Activated effector memory CD4-positive, alpha-beta T cell treated with Interleukin-2 at 50 U/mL for 16 hours (primary cell): ENCODE measurements at regions not wholly inside any gene's neighbourhood (a gene's known extent, or its start where the extent isn't known, plus 50 kb on each side); places are given as distances from the start of the nearest gene placed in this dataset.
"Not testable (repeated sequence)": the region's sequence is repeated elsewhere in the genome, so short reads cannot be mapped to it uniquely, and the experiment has no call there.

Source experiments
- DNase-seq: peaks from one replicate; pipeline ENCODE4 v3.0.0-alpha.2; 2020

DNA sequence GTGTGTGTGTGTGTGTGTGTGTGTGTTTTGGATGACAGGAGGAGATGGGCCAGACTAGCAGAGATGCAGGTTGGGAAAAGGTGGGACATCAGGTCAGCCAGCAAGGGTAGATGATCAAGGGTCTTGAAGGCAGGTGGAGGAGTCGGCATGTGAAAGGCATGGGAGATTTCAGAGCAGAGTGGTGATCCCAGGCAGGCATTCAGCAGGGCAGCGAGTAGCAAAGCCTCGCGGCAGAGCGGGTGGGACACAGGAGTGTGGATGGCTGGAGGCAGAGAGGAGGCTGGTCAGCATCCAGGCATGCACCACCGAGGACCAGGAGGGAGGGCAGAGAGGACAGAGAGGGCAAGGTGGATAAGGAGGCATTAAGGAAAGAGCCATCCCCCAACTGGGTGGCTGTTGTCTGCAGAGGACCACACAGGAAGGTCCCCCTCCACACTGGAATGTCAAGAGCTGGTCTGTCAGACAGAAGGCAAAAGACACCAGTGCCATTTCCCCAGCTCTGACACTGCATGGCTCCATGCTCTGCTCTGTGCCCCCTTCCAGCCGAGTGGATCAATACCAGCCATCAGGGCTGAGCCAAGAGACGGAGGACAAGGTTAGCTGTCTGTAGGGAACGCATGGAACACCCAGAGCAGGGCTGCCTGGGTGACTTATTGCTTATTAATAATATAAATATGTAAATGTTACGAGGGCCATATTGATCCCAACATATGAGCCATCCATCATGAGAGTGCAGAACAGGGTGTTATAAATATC, 74.8 kb upstream of the RPL38 start:
- DNase-seq: no peak

DNA sequence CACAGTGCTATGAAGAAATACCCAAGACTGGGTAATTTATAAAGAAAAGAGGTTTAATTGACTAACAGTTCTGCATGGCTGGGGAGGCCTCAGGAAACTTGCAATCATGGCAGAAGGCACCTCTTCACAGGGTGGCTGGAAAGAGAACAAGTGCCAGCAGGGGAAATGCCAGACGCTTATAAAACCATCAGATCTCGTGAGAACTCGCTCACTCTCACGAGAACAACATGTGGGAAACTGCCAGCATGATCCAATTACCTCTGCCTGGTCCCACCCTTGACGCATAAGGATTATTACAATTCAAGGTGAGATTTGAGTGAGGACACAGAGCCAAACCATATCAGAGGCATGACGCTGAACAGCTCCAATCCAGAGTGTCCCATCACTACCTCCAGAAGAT, 73.7 kb upstream of the RPL38 start:
- not testable (repeated sequence) for DNase-seq

DNA sequence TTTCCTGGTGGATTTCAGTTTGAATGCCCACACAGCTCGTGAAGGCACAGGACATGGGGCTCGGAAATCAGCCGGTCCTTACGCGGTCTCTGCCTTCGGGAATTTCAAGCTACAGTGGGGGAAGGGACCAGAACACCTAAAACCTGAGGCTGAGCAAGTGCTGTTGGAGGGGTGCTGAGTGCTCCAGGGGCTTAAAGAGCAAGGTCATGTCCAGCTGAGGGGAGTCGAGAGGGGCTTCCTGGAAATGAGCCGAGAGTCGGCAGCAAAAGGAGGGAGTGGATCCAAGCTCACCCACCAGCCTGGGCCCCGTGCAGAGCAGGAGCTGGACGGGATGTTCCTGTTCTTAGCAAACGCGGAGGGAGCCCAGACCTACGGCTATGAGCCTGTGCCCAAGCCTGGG, 73.2 kb upstream of the RPL38 start:
- DNase-seq: no peak

DNA sequence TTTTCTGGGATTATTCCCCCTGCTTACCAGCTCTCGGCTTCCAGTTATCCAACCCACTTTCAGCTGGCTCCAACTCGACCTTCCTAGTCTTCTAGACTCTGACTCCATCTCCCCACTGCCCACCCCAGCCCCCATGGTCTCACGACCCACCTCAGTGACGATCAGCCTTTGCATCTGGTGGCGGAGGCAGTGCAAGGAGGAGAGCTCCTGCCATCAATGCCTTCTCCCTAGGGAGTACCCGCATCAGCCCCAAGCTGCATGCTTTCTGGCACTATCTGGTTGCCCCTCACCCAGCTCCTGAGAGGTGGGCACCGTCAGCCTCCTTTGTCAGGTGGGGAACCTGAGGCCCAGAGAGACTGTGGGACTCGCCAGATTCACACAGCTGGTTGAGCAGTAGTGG, 72.6 kb upstream of the RPL38 start:
- no peak for DNase-seq

DNA sequence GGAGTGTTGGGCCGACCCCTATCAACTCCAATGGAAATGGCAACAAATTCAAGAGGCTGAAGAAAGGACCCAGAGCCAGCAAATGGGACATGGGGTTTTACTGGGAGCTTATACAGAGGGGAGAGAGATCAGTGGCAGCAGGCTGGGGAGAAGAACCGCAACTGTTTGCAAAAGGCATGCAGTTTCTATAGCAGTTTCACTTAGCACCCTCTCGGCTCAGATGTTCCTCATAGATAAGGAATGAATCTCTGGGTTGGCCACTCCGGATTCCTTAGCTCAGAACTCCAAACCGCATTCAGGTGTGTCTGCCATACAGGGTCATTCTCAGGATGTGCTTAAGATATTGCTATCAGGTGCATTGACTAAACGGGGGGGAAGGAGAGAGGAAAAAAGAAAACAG, 71.1 kb upstream of the RPL38 start:
- DNase-seq: no peak

DNA sequence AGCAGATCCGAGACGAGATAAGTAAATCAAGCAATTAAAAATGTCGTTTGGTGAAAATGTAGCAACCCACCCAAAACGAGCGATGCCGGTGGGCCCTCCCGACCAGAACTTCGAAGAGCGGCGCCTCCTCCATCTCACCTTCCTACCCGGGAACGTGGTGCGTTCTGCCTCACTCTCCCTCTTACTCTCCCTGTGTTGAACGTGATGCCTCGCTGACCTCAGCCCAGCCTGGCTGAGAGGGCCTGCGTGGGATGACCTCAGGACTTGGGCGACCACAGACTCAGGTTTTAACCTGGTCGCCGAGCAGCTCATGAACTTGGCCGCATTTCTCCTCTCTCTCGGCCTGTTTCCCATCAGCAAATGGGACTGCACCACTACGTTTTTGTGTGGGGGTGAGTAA, 69.7 kb upstream of the RPL38 start:
- no peak for DNase-seq

- not testable (repeated sequence) for DNase-seq
Measured at GRCh38 chr17:74134234-74134633, 69.2 kb upstream of the RPL38 start.

DNA sequence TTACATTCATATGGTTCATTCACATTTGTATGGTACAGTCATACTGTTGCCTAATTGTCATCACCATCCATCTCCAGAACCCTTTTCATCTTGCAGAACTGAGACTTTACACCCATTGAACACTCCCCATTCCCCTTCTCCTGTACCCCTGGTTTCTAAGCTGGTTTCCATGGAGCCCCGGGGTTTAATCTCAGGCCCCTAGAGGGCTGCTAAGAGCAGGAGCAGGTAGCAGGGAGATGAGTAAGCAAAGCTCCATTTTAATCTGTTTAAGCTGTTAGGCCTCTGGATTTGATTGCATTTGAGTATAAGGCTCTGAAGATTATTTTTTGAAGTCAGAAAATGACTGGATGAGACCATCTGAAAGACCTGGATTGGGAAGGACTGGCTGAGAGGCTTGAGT, 68.5 kb upstream of the RPL38 start:
- no peak for DNase-seq

DNA sequence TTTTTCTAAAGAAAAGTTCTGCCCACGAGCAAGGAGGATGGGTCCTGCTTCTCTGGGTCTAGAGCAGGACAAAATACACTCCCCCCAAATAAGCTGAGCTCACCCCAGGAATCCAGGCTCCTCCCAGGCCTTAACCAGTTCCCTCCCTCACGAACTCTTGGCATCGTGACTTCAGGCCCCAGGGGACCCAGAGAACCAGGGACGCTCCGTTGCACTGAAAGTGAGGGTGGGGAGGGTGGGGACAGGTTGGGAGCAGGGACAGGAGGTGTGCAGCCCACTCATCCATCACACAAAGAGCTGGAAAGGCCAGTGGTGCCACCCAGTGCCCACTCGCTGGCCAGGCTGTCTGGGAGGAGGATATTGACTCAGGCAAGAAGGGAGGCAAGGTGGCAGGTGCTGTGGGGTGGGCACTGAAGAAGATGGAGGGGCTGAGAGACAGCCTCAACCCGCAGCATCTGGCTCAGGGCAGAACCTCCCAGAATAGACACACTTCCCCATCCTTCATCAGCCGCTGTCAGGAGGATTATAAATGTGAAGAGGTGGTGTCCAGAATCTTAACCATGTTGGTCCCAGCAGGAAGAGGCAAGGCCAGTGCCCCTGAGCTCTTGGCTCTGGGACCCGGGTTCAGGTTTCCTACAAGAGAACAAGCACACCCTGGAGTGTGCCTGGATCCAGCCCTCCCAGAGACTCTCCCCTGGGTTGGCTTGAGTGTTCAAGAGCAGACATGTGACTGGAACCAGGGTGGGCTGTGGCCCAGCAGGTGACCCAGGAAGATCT, 67.9 kb upstream of the RPL38 start:
- DNase-seq: no peak

GRCh38 chr17:74137416-74137815, 66.1 kb upstream of the RPL38 start:
- DNase-seq: no peak

DNA sequence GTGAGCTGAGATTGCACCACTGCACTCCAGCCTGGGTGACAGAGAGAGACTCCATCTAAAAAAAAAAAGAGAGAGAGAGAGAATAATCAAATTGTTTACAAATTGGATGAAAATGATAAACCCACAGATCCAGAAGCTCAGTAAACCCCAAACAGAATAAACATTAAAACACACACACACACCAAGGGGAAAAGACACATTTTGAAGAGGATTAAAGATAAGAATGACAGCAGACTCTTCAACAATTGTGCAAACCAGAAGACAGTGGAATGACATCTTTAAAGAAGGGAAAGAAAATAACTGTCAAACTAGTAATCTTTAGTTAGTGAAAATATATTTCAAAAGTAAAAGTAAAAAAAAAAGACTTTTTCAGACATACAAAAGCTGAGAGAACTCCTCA, 64.4 kb upstream of the RPL38 start:
- DNase-seq: no peak

DNA sequence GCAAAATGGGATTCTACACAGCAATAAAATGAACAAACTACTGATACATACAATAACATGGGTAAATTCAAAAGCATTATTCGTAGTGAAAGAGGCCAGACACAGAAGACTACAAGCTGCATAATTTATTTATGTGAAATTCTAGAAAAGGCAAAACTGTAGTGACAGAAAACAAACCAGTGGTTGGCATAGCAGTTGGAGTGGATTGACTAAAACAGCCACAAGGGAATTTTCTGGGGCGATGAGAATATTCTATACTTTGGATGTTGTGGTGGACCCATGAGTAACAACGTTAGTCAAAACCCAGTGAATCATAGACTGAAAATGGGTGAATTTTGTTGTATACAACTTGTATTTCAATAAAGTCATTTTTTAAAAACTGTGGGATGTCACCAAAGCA, 63.2 kb upstream of the RPL38 start:
- DNase-seq: no peak

DNA sequence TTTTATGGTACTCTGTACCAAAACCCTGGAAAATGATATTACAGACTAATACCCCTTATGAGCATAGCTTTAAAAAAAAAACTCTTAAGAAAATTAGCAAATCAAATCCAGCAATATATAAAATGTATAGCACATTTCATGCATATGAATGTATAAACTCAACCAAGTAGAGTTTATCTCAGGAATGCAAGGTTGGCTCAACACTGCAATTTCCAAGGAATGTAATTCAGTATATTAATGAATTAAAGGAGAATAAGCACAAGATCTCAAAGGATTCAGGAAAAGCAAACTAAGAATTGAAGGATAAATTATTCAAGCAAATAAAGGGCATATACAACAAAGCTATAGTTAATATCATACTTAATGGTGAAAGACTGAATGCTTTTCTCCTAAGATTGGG, 61.9 kb upstream of the RPL38 start:
- DNase-seq: no peak

DNA sequence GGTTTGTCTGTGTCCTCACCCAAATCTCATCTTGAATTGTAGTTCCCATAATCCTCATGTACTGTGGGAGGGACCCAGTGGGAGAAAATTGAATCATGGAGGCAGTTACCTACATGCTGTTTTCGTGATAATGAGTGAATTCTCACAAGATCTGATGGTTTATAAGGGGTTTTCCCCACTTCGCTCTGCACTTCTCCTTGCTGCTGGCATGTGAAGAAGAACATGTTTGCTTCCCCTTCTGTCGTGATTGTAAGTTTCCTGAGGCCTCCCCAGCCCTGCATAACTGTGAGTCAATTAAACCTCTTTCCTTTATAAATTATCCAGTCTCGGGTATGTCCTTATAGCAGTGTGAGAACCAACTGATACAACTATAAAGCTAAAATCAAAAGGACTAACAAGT, 60.2 kb upstream of the RPL38 start:
- DNase-seq: not testable (repeated sequence)

DNA sequence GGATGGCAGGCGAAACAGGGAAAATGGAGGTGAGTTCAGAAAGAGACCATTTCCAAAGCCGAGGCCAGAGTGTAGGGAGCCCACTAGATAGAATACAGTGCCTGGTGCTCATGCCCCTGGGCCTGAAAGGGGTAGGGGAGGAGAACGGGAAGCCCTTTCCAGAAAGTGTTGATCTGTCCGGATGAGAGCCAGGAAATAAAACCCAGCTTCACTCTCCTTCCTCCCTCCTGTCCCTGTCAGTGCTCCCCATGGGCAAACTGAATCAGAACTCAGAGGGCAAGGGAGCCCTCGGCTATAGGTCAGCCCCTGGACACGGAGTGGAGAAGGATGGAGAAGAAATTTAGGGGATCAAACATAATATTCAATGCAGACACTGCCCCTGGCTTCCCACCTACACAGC, 57.7 kb upstream of the RPL38 start:
- no peak for DNase-seq

- DNase-seq: no peak
Measured at GRCh38 chr17:74146196-74146595, 57.3 kb upstream of the RPL38 start.

GRCh38 chr17:74147056-74147835, 56.2 kb upstream of the RPL38 start:
- no peak for DNase-seq

DNA sequence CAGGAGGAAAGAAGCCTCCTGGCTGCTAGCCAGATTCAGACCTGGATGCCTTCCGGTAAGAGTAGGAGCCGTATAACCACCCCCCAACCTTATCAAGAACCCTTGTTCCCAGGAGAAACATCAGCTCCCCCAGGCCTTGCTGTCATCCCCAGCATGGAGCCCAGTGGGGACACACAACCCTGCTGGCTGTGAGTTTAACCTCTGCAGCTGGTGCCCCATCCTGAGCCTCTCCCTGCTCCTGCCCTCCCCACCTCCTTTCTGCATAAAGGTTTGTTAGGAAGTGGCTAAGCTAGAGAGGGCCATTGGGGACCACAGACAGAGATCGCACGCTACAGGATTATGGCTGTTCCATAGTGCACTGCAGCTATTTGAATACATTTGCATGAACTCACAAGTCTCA, 55.5 kb upstream of the RPL38 start:
- no peak for DNase-seq

- no peak for DNase-seq
Measured at GRCh38 chr17:74148446-74148845, 55.0 kb upstream of the RPL38 start.

DNA sequence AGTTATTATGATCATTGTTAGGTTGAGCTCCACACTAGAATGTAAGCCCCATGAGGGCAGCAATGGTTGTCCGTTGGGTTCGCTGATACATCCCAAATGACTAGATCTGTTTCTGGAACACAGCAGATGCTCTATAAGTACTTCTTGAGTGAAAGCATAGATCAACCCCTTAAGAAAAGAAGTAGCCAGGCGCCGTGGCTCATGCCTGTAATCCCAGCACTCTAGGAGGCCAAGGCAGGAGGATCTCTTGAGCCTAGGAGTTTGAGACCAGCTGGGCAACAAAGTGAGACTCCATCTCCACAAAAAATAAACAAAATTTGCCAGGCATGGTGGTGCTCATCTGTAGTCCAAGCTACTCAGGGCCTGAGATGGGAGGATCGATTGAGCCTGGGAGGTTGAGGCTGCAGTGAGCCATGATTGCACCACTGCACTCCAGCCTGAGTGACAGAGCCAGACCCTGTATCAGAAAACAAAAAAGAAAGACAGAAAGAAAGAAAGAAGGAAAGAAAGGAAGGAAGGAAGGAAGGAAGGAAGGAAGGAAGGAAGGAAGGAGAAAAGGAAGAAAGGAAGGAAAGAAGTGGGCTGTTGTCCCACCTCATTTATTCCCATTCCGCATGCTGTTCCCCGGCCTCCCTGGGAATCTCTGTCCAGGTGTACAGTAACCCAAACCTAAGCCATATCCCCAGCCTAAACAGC, 54.4 kb upstream of the RPL38 start:
- no peak for DNase-seq

DNA sequence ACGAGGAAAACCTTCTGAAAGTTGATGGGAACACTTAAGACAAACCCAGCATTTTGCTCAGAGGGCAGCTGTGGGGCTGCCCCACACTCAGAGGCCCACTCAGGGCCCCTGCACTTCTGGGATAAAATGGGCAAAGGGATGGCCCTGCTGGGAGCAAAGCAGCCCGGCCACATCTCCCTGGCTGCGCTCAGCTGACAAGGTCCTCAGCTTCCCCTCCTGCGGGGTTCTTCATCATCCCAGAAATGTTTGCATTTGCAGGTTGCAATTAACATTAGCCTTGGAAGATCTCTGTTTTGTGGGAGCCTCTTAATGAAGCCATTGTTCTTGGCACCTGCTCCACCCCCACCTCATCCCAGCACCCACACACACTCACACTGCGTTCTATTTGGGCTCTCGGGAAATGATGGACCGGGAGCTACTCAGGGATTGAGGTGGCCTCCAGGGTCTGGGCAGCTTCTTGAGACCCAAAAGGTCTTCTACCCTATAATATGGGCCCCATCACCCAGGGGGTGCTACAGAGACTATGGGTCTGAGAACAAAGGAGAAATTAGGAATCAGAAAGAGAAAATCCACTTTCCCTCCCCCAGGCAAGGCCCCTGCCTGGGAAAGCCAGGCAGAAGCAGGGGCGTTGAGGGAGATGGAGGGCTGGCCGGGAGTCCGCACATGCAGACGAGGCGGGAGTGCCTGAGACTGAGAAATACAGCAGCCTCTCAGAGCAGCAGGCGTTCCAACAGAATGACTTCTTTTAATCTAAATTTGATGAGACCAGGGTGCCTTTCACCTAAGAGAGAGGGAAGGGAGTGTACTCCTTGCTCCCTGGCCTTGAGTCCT, 53.7 kb upstream of the RPL38 start:
- no peak for DNase-seq

DNA sequence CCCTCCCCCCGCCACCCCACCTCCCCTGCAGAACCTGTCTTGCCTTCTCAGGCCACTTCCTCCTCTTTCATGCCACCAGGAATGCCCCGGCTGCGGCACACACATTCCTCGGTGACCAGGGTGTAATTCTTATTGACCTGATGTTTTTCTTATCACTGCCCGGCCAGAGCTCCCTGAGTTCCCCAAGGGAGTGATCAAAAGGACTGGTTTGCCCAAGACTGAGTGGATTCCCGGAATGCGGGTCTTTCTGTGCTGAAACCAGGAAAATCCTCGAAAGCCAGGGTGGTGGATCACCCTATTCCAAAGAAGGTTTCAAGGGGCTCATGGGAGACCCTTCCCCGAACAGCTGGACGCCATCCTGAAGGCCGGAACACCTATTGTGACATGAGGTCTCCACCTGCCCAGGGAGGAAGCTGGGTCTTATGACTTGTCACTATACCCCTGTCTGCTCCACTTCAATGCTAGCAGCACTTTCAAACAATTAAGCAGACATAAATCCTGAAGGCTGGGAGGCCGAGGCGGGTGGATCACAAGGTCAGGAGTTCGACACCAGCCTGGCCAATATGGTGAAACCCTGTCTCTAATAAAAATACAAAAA, 53.0 kb upstream of the RPL38 start:
- DNase-seq: no peak
